Transverse colon (tissue), 3 donors: ENCODE measurements at regions not wholly inside any gene's neighbourhood (a gene's known extent, or its start where the extent isn't known, plus 50 kb on each side); places are given as distances from the start of the nearest gene placed in this dataset.

Experiments
- CTCF ChIP-seq, 5 experiments: fragments of 200-600 bp in 3 of 5; fragments of 450-650 bp in 2 of 5; sonication (generic) in 3 of 5; IDR thresholded peaks; 1 replicate in 2 of 5; 2 replicates in 3 of 5; pipeline ENCODE4 v1.5.1; 2016 to 2017; ENCODE audit warnings: antibody characterized with exemption in 5 of 5, inconsistent platforms in 3 of 5, mild to moderate bottlenecking in 2 of 5, moderate library complexity in 1 of 5
- POLR2A ChIP-seq: fragments of 450-650 bp; IDR thresholded peaks from one replicate; pipeline ENCODE4 v1.6.1; 2016; ENCODE audit warnings: antibody characterized with exemption, mild to moderate bottlenecking, moderate library complexity

GRCh38 chr3:30228302-30228631, 378.1 kb upstream of the TGFBR2 start:
- TF ChIP-seq CTCF (IDR thresholded peaks at IDR 0.05) (no peak), POLR2A (no peak)
